ENCODE measurements at regions not wholly inside any gene's neighbourhood (a gene's known extent, or its start where the extent isn't known, plus 50 kb on each side); places are given as distances from the start of the nearest gene placed in this dataset.
"Not testable (repeated sequence)": the region's sequence is repeated elsewhere in the genome, so short reads cannot be mapped to it uniquely, and the experiment has no call there.

DNA sequence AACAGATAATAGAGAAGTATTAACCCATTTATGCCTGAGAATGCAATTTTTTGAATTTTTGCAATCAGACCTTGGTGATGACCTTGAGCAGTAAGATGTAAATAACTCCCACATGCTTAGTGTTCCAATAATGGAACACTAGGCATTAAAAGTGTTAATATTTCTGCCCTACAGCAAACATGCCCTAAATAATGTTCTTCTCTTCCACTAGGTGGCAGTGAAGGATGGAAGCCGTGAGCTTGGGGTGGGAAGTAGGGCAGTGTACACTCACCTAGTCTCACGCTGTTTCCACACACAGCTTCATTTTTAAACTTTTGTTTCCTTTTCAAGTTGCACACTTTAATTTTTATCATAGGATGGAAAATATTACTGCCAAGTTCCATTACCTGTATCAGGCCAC lies 613.1 kb upstream of the HS3ST1 start:
- no peaks in the 10 kb centered on the region for H3K4me1 Mint-ChIP-seq (ENCODE audit: low read depth)
- no peak overlapping the region for H3K4me3 Mint-ChIP-seq (ENCODE audit: low read depth)
- no peak overlapping the region for H3K27ac Mint-ChIP-seq
- no peak for DNase-seq (ENCODE audit: low spot score)
- H3K9me3 Mint-ChIP-seq = peaks cover 35% of the 10 kb centered on the region
- no peaks in the 10 kb centered on the region for H3K36me3 Mint-ChIP-seq (ENCODE audit: low read depth)
- intact Hi-C loops (cut with micrococcal nuclease) = no loop called here
- H3K27me3 Mint-ChIP-seq (ENCODE audit: low read depth) = no peaks in the 10 kb centered on the region

DNA sequence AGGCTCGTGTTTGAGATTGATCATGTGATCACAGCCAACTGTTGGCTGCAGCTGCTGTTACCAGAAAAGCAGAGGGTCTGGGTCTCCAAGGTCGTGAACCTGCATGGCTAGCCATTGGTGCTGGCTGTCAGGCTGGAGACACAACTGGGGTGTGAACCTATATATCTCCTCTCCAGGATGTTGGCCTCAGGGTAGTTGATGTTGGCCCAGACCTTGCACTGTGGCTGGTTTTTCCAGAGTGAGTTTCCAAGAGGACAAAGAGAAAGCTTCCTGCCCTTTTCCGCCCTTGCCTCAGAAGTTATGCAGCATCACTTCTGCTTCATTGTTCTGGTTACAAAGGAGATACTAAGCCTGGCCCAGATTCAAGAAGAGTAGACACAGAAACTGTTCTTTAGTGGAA lies 607.8 kb upstream of the HS3ST1 start:
- H3K4me1 Mint-ChIP-seq (ENCODE audit: low read depth) = no peaks in the 10 kb centered on the region
- no peak overlapping the region for H3K4me3 Mint-ChIP-seq (ENCODE audit: low read depth)
- peaks cover 41% of the 10 kb centered on the region for H3K9me3 Mint-ChIP-seq
- intact Hi-C loops (cut with micrococcal nuclease) = no loop called here
- no peaks in the 10 kb centered on the region for H3K27me3 Mint-ChIP-seq (ENCODE audit: low read depth)
- H3K27ac Mint-ChIP-seq = no peak overlapping the region
- DNase-seq (ENCODE audit: low spot score) = no peak
- H3K36me3 Mint-ChIP-seq (ENCODE audit: low read depth) = no peaks in the 10 kb centered on the region

DNA sequence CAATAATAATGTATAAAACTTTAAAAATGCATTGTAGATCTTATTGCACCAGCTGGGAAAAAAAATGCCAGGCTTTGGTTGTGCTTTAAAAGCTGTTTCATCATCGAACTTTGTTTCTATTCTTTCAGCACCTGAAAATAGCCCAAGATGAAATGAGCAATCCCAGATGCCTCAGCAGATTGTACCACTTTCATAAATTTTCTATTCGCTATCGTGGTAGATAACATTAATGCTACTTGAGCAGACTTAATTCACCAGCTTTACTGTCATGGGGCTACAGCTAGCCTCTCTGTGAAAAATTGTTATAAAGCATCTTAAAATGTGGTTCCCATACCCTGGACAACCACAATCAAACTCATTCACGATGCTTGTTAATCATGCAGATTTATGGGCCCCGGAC lies 599.6 kb upstream of the HS3ST1 start:
- DNase-seq (ENCODE audit: low spot score) = no peak
- Mint-ChIP-seq H3K27me3 (ENCODE audit: low read depth) (no peaks in the 10 kb centered on the region), H3K4me1 (ENCODE audit: low read depth) (no peaks in the 10 kb centered on the region), H3K36me3 (ENCODE audit: low read depth) (no peaks in the 10 kb centered on the region), H3K4me3 (ENCODE audit: low read depth) (no peak overlapping the region), H3K27ac (no peak overlapping the region), H3K9me3 (peaks cover 18% of the 10 kb centered on the region)
- intact Hi-C loops (cut with micrococcal nuclease) = no loop called here

DNA sequence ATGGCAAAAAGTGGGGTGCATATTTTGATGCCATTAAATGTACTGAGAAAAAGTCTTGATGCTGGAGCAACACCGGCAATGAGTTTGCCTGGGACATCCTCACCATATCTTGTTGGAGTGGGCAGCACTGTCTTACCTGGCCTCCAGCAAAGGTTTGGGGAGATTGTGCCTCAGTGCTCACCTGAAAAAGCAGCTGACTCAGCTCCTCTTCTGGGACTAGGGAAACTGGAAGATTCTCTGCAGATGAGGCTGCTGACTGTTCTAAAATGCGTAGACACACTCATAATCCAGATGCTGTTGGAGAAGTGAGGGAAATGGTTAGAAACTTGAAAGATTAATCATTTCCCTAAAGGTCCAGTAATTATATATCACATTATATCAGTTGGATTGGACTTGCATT lies 593.7 kb upstream of the HS3ST1 start:
- no peaks in the 10 kb centered on the region for H3K4me1 Mint-ChIP-seq (ENCODE audit: low read depth)
- H3K27me3 Mint-ChIP-seq (ENCODE audit: low read depth) = no peaks in the 10 kb centered on the region
- intact Hi-C loops (cut with micrococcal nuclease) = no loop called here
- peaks cover 29% of the 10 kb centered on the region for H3K9me3 Mint-ChIP-seq
- DNase-seq (ENCODE audit: low spot score) = no peak
- no peaks in the 10 kb centered on the region for H3K36me3 Mint-ChIP-seq (ENCODE audit: low read depth)
- no peak overlapping the region for H3K27ac Mint-ChIP-seq
- no peak overlapping the region for H3K4me3 Mint-ChIP-seq (ENCODE audit: low read depth)

DNA sequence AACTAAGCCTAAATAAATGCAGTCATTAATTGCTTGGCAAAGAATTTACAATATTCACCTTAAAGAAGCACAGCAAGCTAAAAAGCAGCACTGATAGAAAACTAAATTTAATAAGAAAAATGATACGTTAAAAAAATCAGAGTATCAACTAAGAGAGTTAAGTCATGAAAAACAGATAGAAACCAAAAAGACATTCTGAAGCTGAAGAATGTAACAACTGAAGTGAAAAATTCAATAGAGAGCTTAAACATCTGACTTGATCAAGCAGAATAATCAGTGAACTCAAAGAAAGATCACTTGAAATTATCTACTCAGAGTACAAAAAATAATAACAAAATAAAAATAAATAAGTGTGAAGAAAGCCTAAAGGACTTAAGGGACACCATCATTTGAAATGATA lies 588.0 kb upstream of the HS3ST1 start:
- intact Hi-C loops (cut with micrococcal nuclease) = no loop called here
- peaks cover 37% of the 10 kb centered on the region for H3K9me3 Mint-ChIP-seq
- H3K27ac Mint-ChIP-seq = no peak overlapping the region
- H3K27me3 Mint-ChIP-seq (ENCODE audit: low read depth) = no peaks in the 10 kb centered on the region
- H3K4me1 Mint-ChIP-seq (ENCODE audit: low read depth) = no peaks in the 10 kb centered on the region
- no peak overlapping the region for H3K4me3 Mint-ChIP-seq (ENCODE audit: low read depth)
- DNase-seq (ENCODE audit: low spot score) = no peak
- H3K36me3 Mint-ChIP-seq (ENCODE audit: low read depth) = no peaks in the 10 kb centered on the region

DNA sequence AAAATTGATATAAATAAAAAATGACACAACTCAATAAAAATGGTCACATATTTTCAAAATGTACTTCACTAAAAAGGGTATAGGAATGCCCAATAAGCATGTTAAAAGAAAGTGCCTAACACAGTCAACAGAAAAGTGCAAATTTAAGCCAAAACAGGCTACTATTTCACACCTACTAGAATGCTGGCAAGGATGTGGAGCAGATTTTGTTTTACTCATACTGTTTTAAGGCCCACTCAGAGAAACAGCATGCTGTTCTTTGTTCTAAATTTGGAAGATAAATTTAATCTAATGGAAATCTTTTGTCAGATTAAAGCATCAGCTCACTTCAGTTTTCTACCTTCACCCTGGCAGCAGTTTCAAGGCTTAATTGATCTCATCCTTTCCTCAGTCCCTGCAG lies 576.8 kb upstream of the HS3ST1 start:
- H3K4me1 Mint-ChIP-seq (ENCODE audit: low read depth) = no peaks in the 10 kb centered on the region
- H3K27me3 Mint-ChIP-seq (ENCODE audit: low read depth) = no peaks in the 10 kb centered on the region
- H3K36me3 Mint-ChIP-seq (ENCODE audit: low read depth) = no peaks in the 10 kb centered on the region
- no peak for DNase-seq (ENCODE audit: low spot score)
- H3K27ac Mint-ChIP-seq = no peak overlapping the region
- H3K4me3 Mint-ChIP-seq (ENCODE audit: low read depth) = no peak overlapping the region
- intact Hi-C loops (cut with micrococcal nuclease) = no loop called here
- peaks cover 15% of the 10 kb centered on the region for H3K9me3 Mint-ChIP-seq

DNA sequence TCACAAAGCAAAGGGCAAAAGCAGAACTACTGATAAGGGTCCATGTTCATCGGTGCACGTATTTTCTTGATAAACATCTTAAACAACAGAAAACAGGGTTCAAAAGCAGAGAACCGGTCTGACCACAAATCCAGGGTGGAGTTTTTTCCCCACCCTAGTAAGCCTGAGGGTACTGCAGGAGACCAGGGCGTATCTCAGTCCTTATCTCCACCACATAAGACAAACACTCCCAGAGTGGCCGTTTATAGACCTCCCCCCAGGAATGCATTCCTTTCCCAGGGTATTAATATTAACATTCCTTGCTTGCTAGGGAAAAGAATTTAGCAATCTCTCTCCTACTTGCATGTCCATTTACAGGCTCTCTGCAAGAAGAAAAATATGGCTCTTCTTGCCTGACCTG lies 567.9 kb upstream of the HS3ST1 start:
- H3K27me3 Mint-ChIP-seq (ENCODE audit: low read depth); H3K27ac Mint-ChIP-seq; H3K4me3 Mint-ChIP-seq (ENCODE audit: low read depth); DNase-seq (ENCODE audit: low spot score); intact Hi-C loops (cut with micrococcal nuclease); H3K4me1 Mint-ChIP-seq (ENCODE audit: low read depth); H3K36me3 Mint-ChIP-seq (ENCODE audit: low read depth): not testable (repeated sequence)
- peaks cover 45% of the 10 kb centered on the region for H3K9me3 Mint-ChIP-seq

DNA sequence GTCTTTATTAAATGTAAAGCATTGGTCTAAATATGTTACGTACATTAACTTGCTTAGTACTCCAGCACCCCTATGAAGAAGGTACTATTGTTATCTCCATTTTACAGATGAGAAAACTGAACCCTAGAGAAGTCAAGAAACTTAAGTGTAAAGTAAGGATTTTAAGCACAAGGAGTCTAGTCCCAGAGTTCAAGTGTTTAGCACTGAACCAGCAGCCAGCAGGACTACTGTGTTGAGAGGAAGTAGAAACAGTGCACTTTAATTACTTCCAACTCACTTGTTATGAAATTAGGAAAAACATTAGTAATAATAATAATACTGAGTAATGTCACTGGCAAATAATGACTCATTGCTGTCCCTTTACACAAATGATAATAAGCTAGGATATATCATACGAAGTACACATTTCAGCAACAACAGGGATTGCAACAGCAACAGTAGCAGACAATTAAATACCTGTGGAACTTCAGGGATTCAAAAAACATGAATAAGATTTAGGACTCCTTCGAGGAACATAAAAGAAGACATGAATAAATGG lies 548.1 kb upstream of the HS3ST1 start:
- intact Hi-C loops (cut with micrococcal nuclease) = no loop called here
- DNase-seq (ENCODE audit: low spot score) = no peak
- Mint-ChIP-seq H3K4me1 (ENCODE audit: low read depth) (no peaks in the 10 kb centered on the region), H3K27me3 (ENCODE audit: low read depth) (no peaks in the 10 kb centered on the region), H3K9me3 (no peaks in the 10 kb centered on the region), H3K4me3 (ENCODE audit: low read depth) (no peak overlapping the region), H3K27ac (no peak overlapping the region), H3K36me3 (ENCODE audit: low read depth) (no peaks in the 10 kb centered on the region)

DNA sequence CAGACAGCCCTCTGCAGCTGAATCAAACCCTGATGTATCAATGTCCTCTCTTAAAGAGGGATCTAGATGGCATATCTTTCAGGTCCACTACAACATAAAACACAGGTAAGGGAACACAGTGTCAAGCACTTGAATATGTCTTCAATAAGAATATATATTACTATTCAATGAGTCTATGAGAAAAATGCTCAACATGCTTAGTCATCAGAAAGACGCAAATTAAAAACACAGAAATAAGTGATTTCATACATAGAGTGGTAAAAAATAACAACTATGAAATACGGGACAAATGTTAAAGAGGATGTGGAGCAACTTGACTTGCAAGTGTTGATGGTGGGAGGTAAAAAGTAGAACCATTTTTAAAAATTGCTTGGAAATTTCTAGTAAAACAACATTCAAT lies 544.6 kb upstream of the HS3ST1 start:
- no peaks in the 10 kb centered on the region for H3K36me3 Mint-ChIP-seq (ENCODE audit: low read depth)
- no peak for DNase-seq (ENCODE audit: low spot score)
- H3K9me3 Mint-ChIP-seq = no peaks in the 10 kb centered on the region
- H3K27me3 Mint-ChIP-seq (ENCODE audit: low read depth) = no peaks in the 10 kb centered on the region
- no peak overlapping the region for H3K27ac Mint-ChIP-seq
- no peak overlapping the region for H3K4me3 Mint-ChIP-seq (ENCODE audit: low read depth)
- intact Hi-C loops (cut with micrococcal nuclease) = no loop called here
- no peaks in the 10 kb centered on the region for H3K4me1 Mint-ChIP-seq (ENCODE audit: low read depth)

DNA sequence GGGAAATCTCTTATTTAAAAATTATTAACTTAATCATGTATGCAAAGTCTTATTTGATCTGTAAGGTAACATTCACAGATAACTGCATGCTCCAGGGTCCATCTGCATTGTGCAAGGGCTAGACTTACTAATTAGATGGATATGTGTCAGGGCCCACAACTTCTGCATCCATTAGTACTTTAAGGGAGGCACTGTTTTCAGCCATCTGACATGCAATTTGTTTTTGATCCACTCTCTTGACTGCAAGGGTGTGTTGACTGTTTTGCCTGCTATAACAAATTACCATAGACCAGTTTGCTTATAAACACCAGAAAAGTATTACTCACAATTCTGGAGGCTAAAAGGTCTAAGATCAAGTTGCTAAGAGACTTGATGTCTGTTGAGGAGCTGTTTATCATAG lies 542.1 kb upstream of the HS3ST1 start:
- H3K4me1 Mint-ChIP-seq (ENCODE audit: low read depth) = no peaks in the 10 kb centered on the region
- DNase-seq (ENCODE audit: low spot score) = no peak
- intact Hi-C loops (cut with micrococcal nuclease) = no loop called here
- H3K36me3 Mint-ChIP-seq (ENCODE audit: low read depth) = no peaks in the 10 kb centered on the region
- H3K27ac Mint-ChIP-seq = no peak overlapping the region
- H3K4me3 Mint-ChIP-seq (ENCODE audit: low read depth) = no peak overlapping the region
- no peaks in the 10 kb centered on the region for H3K27me3 Mint-ChIP-seq (ENCODE audit: low read depth)
- H3K9me3 Mint-ChIP-seq = no peaks in the 10 kb centered on the region

DNA sequence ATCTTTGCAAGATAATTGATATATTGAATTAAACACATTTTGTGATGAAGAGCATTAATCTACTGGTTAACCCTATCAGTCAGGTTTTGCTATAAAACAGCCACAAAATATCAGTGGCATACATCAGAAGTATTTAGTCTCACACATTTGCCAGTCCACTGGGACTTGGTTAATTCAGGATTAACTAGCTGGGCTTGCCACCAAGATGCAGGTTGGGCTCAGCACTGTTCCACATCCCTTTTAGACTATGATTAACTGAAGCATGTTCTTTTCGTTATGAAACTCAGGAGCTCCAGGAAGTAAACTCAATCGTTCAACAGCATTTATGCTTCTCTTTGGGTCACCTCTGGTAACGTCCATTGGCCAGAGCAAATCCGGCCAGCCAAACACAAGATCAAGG lies 538.1 kb upstream of the HS3ST1 start:
- Mint-ChIP-seq H3K4me3 (ENCODE audit: low read depth) (no peak overlapping the region), H3K9me3 (no peaks in the 10 kb centered on the region), H3K27ac (no peak overlapping the region), H3K36me3 (ENCODE audit: low read depth) (no peaks in the 10 kb centered on the region), H3K27me3 (ENCODE audit: low read depth) (no peaks in the 10 kb centered on the region), H3K4me1 (ENCODE audit: low read depth) (no peaks in the 10 kb centered on the region)
- DNase-seq (ENCODE audit: low spot score) = no peak
- intact Hi-C loops (cut with micrococcal nuclease) = no loop called here

DNA sequence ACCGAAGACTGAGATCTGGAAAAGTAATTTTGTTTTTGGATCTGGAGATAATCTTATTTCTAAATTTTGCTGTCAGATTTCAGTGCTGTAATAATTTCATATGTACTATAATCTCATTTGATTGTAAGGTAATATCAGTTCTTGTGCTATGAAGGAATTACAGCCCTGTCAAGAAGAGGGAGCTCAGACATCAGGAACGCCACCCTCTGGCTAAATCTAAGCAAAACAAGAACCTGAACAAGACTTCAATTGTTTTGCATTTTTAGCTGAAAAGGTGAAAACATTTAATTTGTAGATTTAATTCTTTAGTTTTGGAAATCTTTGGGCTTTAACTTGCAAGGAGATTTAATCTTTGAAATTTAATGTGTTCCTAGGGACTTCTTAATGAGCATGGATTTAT lies 525.4 kb upstream of the HS3ST1 start:
- no peaks in the 10 kb centered on the region for H3K27me3 Mint-ChIP-seq (ENCODE audit: low read depth)
- no peak overlapping the region for H3K27ac Mint-ChIP-seq
- H3K36me3 Mint-ChIP-seq (ENCODE audit: low read depth) = no peaks in the 10 kb centered on the region
- intact Hi-C loops (cut with micrococcal nuclease) = no loop called here
- H3K9me3 Mint-ChIP-seq = no peaks in the 10 kb centered on the region
- H3K4me1 Mint-ChIP-seq (ENCODE audit: low read depth) = no peaks in the 10 kb centered on the region
- no peak for DNase-seq (ENCODE audit: low spot score)
- no peak overlapping the region for H3K4me3 Mint-ChIP-seq (ENCODE audit: low read depth)

DNA sequence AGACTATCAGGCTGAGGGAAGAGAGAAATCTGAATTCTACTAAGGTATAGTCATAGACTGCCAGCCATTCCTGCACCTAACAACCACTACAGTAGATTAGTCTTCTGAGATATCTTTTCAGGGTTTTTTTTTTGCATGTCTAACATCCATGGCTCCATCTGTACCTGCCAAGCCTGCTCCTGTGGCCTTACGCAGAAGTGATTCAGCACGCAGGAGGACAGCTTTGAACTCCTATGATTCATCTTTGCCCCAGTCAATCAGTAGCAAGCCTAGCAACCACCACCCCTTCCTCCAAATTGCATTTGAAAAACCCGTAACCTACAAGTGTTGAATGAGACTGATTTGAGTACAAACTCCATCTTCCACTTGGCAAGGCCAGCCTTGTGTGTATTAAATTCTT lies 520.7 kb upstream of the HS3ST1 start:
- no peaks in the 10 kb centered on the region for H3K36me3 Mint-ChIP-seq (ENCODE audit: low read depth)
- H3K4me1 Mint-ChIP-seq (ENCODE audit: low read depth) = no peaks in the 10 kb centered on the region
- no peaks in the 10 kb centered on the region for H3K27me3 Mint-ChIP-seq (ENCODE audit: low read depth)
- no peaks in the 10 kb centered on the region for H3K9me3 Mint-ChIP-seq
- no peak for DNase-seq (ENCODE audit: low spot score)
- no peak overlapping the region for H3K27ac Mint-ChIP-seq
- no peak overlapping the region for H3K4me3 Mint-ChIP-seq (ENCODE audit: low read depth)
- intact Hi-C loops (cut with micrococcal nuclease) = no loop called here

DNA sequence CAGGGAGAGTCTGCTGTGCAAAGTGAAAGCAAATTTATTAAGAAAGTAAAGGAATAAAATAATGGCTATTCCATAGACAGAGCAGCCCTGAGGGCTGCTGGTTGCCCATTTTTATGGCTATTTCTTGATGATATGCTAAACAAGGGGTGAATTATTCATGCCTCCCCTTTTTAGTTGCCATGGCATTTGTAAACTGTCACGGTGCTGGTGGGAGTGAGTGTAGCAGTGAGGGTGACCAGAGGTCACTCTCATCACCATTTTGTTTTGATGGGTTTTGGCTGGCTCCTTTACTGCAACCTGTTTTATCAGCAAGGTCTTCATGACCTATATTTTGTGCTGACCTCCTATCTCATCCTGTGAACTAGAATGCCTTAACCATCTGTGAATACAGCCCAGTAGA lies 518.9 kb upstream of the HS3ST1 start:
- H3K4me3 Mint-ChIP-seq (ENCODE audit: low read depth); H3K27me3 Mint-ChIP-seq (ENCODE audit: low read depth); H3K36me3 Mint-ChIP-seq (ENCODE audit: low read depth); intact Hi-C loops (cut with micrococcal nuclease); H3K27ac Mint-ChIP-seq; H3K4me1 Mint-ChIP-seq (ENCODE audit: low read depth); H3K9me3 Mint-ChIP-seq; DNase-seq (ENCODE audit: low spot score): not testable (repeated sequence)
